KOPT-K1 (cell line): ENCODE measurements at regions not wholly inside any gene's neighbourhood (a gene's known extent, or its start where the extent isn't known, plus 50 kb on each side); places are given as distances from the start of the nearest gene placed in this dataset.

Experiments
- H3K27ac ChIP-seq: fragments of 200-600 bp; sonication (generic); 2 replicates; pipeline ENCODE4 v1.5.1; 2016; ENCODE audit warnings: antibody characterized with exemption, mild to moderate bottlenecking, low read depth, low read length; ENCODE audit not compliant: poor library complexity, severe bottlenecking
- H3K36me3 ChIP-seq: fragments of 200-600 bp; sonication (generic); 2 replicates; pipeline ENCODE4 v1.5.1; 2017; ENCODE audit warnings: antibody characterized with exemption, mild to moderate bottlenecking, low read length, moderate library complexity; ENCODE audit not compliant: insufficient read depth
- H3K9me3 ChIP-seq: fragments of 200-600 bp; sonication (generic); 2 replicates; pipeline ENCODE4 v1.5.1; 2017; ENCODE audit warnings: antibody characterized with exemption, low read length, mild to moderate bottlenecking; ENCODE audit not compliant: insufficient read depth, poor library complexity, severe bottlenecking

- H3K36me3 ChIP-seq = no peaks in the 10 kb centered on the region
Measured at GRCh38 chr7:68444956-68445355, 1153.3 kb upstream of the AUTS2 start.

GRCh38 chr7:68446183-68446582 lies 1152.1 kb upstream of the AUTS2 start:
- Histone ChIP-seq H3K36me3 (no peaks in the 10 kb centered on the region), H3K27ac (no peak overlapping the region), H3K9me3 (peaks cover 4% of the 10 kb centered on the region)

More at GRCh38 chr7:68444956-68445355, 1153.3 kb upstream of the AUTS2 start:
- Histone ChIP-seq H3K9me3 (peaks cover 4% of the 10 kb centered on the region), H3K27ac (no peak overlapping the region)

- Histone ChIP-seq H3K27ac (no peak overlapping the region), H3K36me3 (no peaks in the 10 kb centered on the region), H3K9me3 (peaks cover 4% of the 10 kb centered on the region)
Measured at GRCh38 chr7:68449099-68449498, 1149.2 kb upstream of the AUTS2 start.

DNA sequence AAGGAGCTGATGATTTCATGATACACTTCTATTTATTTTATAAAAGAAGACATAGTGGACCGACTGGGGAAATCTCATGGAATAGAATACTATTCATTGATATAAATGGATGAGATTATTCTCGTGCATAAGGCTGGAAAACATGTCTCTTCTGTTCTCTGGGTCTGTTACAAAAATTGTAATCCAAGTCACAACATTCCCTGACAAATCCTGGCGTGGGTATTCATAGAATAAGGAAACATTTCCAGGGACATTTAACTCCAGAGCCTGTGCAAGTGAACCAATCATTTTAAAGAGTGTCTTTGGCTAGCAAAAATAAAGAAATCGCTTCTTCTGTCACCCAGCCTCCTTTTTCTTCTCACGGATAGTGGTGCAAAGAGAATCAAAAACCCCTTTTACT lies 1148.5 kb upstream of the AUTS2 start:
- Histone ChIP-seq H3K9me3 (peaks cover 4% of the 10 kb centered on the region), H3K27ac (no peak overlapping the region), H3K36me3 (no peaks in the 10 kb centered on the region)

GRCh38 chr7:68454931-68455330 lies 1143.3 kb upstream of the AUTS2 start:
- Histone ChIP-seq H3K27ac (no peak overlapping the region), H3K9me3 (no peaks in the 10 kb centered on the region), H3K36me3 (no peaks in the 10 kb centered on the region)

- Histone ChIP-seq H3K9me3 (no peaks in the 10 kb centered on the region), H3K36me3 (no peaks in the 10 kb centered on the region), H3K27ac (no peak overlapping the region)
Measured at GRCh38 chr7:68456469-68456868, 1141.8 kb upstream of the AUTS2 start.

GRCh38 chr7:68457481-68457880 lies 1140.8 kb upstream of the AUTS2 start:
- Histone ChIP-seq H3K36me3 (no peaks in the 10 kb centered on the region), H3K9me3 (no peaks in the 10 kb centered on the region), H3K27ac (no peak overlapping the region)

GRCh38 chr7:68458010-68458908 lies 1140.0 kb upstream of the AUTS2 start:
- H3K27ac ChIP-seq = no peak overlapping the region
- H3K9me3 ChIP-seq = no peaks in the 10 kb centered on the region
- H3K36me3 ChIP-seq = no peaks in the 10 kb centered on the region

- H3K27ac ChIP-seq = no peak overlapping the region
- H3K9me3 ChIP-seq = no peaks in the 10 kb centered on the region
- H3K36me3 ChIP-seq = no peaks in the 10 kb centered on the region
Measured at GRCh38 chr7:68461430-68461829, 1136.8 kb upstream of the AUTS2 start.

GRCh38 chr7:68470836-68471435 lies 1127.3 kb upstream of the AUTS2 start:
- Histone ChIP-seq H3K36me3 (no peaks in the 10 kb centered on the region), H3K27ac (no peak overlapping the region), H3K9me3 (peaks cover 4% of the 10 kb centered on the region)

DNA sequence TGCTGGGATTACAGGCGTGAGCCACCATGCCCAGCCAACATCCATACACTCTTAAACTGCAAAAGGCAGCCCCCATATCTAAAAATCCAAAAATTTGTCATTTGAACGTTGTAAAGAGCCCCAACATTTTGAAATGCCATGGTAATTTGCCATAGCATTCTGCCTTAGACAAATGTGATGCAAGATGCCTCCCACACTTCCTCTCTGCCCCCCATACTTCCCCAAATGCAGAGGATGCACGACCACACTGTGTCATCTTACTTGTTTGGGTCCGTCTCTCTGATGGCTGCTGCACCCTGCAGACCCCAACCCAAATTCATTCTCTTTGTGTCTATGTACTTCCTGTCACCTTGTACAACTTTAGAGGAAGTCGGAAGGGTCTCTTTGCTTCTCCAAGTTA lies 1125.6 kb upstream of the AUTS2 start:
- Histone ChIP-seq H3K27ac (no peak overlapping the region), H3K36me3 (no peaks in the 10 kb centered on the region), H3K9me3 (peaks cover 4% of the 10 kb centered on the region)

- Histone ChIP-seq H3K27ac (no peak overlapping the region), H3K36me3 (no peaks in the 10 kb centered on the region), H3K9me3 (no peaks in the 10 kb centered on the region)
Measured at GRCh38 chr7:68474661-68475216, 1123.5 kb upstream of the AUTS2 start.

DNA sequence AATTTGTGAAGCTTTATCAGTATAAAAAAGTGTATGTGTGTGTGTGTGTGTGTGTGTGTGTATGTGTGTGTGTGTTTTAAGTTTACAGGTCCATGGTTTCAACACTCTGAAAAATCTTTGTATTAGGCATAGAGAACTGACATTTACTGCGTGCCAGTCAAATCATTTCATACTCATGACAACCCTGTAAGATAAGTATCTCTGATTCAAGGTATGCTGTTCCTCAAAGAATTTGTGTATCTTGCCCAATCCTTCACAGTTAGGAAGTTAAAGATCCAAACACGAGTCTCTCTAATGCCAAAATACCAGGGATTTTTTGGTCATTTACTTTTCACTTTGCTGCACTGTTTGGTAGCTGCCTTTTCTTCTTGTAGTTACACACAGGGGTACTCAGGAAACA lies 1121.3 kb upstream of the AUTS2 start:
- Histone ChIP-seq H3K27ac (no peak overlapping the region), H3K36me3 (no peaks in the 10 kb centered on the region), H3K9me3 (no peaks in the 10 kb centered on the region)

- Histone ChIP-seq H3K36me3 (no peaks in the 10 kb centered on the region), H3K27ac (no peak overlapping the region), H3K9me3 (no peaks in the 10 kb centered on the region)
Measured at GRCh38 chr7:68478326-68478725, 1119.9 kb upstream of the AUTS2 start.

DNA sequence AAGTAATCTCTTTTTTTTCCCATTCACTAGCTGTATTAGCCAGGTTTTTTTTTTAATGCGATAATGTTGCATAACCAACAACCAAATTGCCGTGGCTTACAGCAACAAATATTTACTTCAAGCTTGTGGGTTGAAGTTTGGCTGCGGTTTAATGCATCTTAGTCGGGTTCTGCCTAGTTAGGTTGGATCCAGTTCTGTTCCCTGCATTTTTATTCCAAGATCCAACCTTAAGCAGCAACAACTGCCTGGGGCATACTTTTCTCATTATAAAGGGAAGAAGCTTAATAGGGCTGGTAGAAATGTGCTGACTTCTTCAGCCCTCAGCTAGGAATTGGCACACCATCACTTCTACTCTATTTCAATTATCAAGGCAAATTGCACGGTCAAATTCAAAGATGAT lies 1115.5 kb upstream of the AUTS2 start:
- H3K27ac ChIP-seq = no peak overlapping the region
- no peaks in the 10 kb centered on the region for H3K9me3 ChIP-seq
- H3K36me3 ChIP-seq = no peaks in the 10 kb centered on the region
